Chondrocyte (in vitro differentiated cells): ENCODE measurements at regions not wholly inside any gene's neighbourhood (a gene's known extent, or its start where the extent isn't known, plus 50 kb on each side); places are given as distances from the start of the nearest gene placed in this dataset.

Experiments used
- DNase-seq: peaks from one replicate; pipeline ENCODE4 v3.0.0; 2021; ENCODE audit warnings: mixed read lengths, low spot score
- H3K27ac Mint-ChIP-seq: one replicate; pipeline ENCODE4 v1.8.0; 2021; ENCODE audit warnings: mild to moderate bottlenecking, moderate library complexity, mixed read lengths; ENCODE audit not compliant: unreplicated experiment
- H3K27me3 Mint-ChIP-seq: 2 replicates; pipeline ENCODE4 v1.8.0; 2021; ENCODE audit warnings: low read depth, mixed read lengths
- H3K36me3 Mint-ChIP-seq: 2 replicates; pipeline ENCODE4 v1.8.0; 2021; ENCODE audit warnings: low read depth, mixed read lengths
- H3K4me1 Mint-ChIP-seq: 2 replicates; pipeline ENCODE4 v1.8.0; 2021; ENCODE audit warnings: low read depth, mild to moderate bottlenecking, mixed read lengths
- H3K4me3 Mint-ChIP-seq: one replicate; pipeline ENCODE4 v1.8.0; 2021; ENCODE audit warnings: mild to moderate bottlenecking, moderate library complexity, mixed read lengths; ENCODE audit not compliant: unreplicated experiment
- H3K9me3 Mint-ChIP-seq: 2 replicates; pipeline ENCODE4 v1.8.0; 2021; ENCODE audit warnings: low read depth, mixed read lengths
- CTCF ChIP-seq: fragments of 200-600 bp; sonication (generic); IDR thresholded peaks from 2 replicates; pipeline ENCODE4 v1.5.0; 2021; ENCODE audit warnings: antibody characterized with exemption, mild to moderate bottlenecking, moderate library complexity

- TF ChIP-seq CTCF: no peak
- DNase-seq: no peak
- H3K36me3 Mint-ChIP-seq: no peaks in the 10 kb centered on the region
- H3K27me3 Mint-ChIP-seq: peaks cover 8% of the 10 kb centered on the region
- no peak overlapping the region for H3K27ac Mint-ChIP-seq
- H3K4me1 Mint-ChIP-seq: no peaks in the 10 kb centered on the region
- no peak overlapping the region for H3K4me3 Mint-ChIP-seq
- no peaks in the 10 kb centered on the region for H3K9me3 Mint-ChIP-seq
These were observed 271.0 kb downstream of the AACS start for GRCh38 chr12:125336246-125336645.

GRCh38 chr12:125340791-125341190, 275.6 kb downstream of the AACS start:
- Mint-ChIP-seq H3K36me3 (no peaks in the 10 kb centered on the region), H3K9me3 (no peaks in the 10 kb centered on the region), H3K27ac (no peak overlapping the region), H3K4me3 (no peak overlapping the region), H3K27me3 (peaks cover 12% of the 10 kb centered on the region), H3K4me1 (no peaks in the 10 kb centered on the region)
- DNase-seq: no peak
- TF ChIP-seq CTCF: no peak

GRCh38 chr12:125341422-125341821, 276.2 kb downstream of the AACS start:
- H3K4me3 Mint-ChIP-seq: no peak overlapping the region
- no peak for TF ChIP-seq CTCF
- no peaks in the 10 kb centered on the region for H3K4me1 Mint-ChIP-seq
- no peak for DNase-seq
- no peaks in the 10 kb centered on the region for H3K36me3 Mint-ChIP-seq
- no peaks in the 10 kb centered on the region for H3K9me3 Mint-ChIP-seq
- peaks cover 9% of the 10 kb centered on the region for H3K27me3 Mint-ChIP-seq
- H3K27ac Mint-ChIP-seq: no peak overlapping the region

GRCh38 chr12:125343649-125344048, 278.4 kb downstream of the AACS start:
- no peaks in the 10 kb centered on the region for H3K4me1 Mint-ChIP-seq
- no peak for TF ChIP-seq CTCF
- no peaks in the 10 kb centered on the region for H3K36me3 Mint-ChIP-seq
- H3K27me3 Mint-ChIP-seq: peaks cover 7% of the 10 kb centered on the region
- no peak overlapping the region for H3K27ac Mint-ChIP-seq
- H3K9me3 Mint-ChIP-seq: no peaks in the 10 kb centered on the region
- no peak for DNase-seq
- H3K4me3 Mint-ChIP-seq: no peak overlapping the region

GRCh38 chr12:125346362-125346761, 281.1 kb downstream of the AACS start:
- Mint-ChIP-seq H3K4me3 (no peak overlapping the region), H3K9me3 (peaks cover 6% of the 10 kb centered on the region), H3K27ac (no peak overlapping the region), H3K36me3 (no peaks in the 10 kb centered on the region), H3K27me3 (peaks cover 7% of the 10 kb centered on the region), H3K4me1 (no peaks in the 10 kb centered on the region)
- no peak for DNase-seq
- TF ChIP-seq CTCF: peak; percentile 26
